ENCODE measurements at regions not wholly inside any gene's neighbourhood (a gene's known extent, or its start where the extent isn't known, plus 50 kb on each side); places are given as distances from the start of the nearest gene placed in this dataset.

- DNase-seq (no peak), ATAC-seq (no peak)
- H3K4me1 ChIP-seq, result peaks cover 19% of the 10 kb centered on the region
- TF ChIP-seq CTCF (IDR thresholded peaks at IDR 0.05), result no peak
- H3K27me3 ChIP-seq (ENCODE audit: low read depth), result no peaks in the 10 kb centered on the region
- H3K27ac ChIP-seq, result no peak overlapping the region
- no peaks in the 10 kb centered on the region for H3K36me3 ChIP-seq
- no peak overlapping the region for H3K4me3 ChIP-seq
- H3K9me3 ChIP-seq, result no peaks in the 10 kb centered on the region
- intact Hi-C loops (cut with DNase I), result no loop called here
These were observed 290.1 kb upstream of the USP25 start for GRCh38 chr21:15439726-15440125.

GRCh38 chr21:15441060-15441493 is 288.7 kb upstream of the USP25 start:
- intact Hi-C loops (cut with DNase I), result no loop called here
- peaks cover 19% of the 10 kb centered on the region for H3K4me1 ChIP-seq
- H3K27me3 ChIP-seq (ENCODE audit: low read depth), result no peaks in the 10 kb centered on the region
- H3K9me3 ChIP-seq, result no peaks in the 10 kb centered on the region
- no peak overlapping the region for H3K4me3 ChIP-seq
- no peak overlapping the region for H3K27ac ChIP-seq
- ATAC-seq, result no peak
- no peak for TF ChIP-seq CTCF (IDR thresholded peaks at IDR 0.05)
- no peak for DNase-seq
- no peaks in the 10 kb centered on the region for H3K36me3 ChIP-seq

GRCh38 chr21:15441992-15442391 is 287.8 kb upstream of the USP25 start:
- Histone ChIP-seq H3K4me1 (peaks cover 19% of the 10 kb centered on the region), H3K27me3 (ENCODE audit: low read depth) (no peaks in the 10 kb centered on the region), H3K36me3 (no peaks in the 10 kb centered on the region), H3K4me3 (no peak overlapping the region), H3K9me3 (no peaks in the 10 kb centered on the region), H3K27ac (no peak overlapping the region)
- TF ChIP-seq CTCF (IDR thresholded peaks at IDR 0.05), result no peak
- ATAC-seq (no peak), DNase-seq (no peak)
- intact Hi-C loops (cut with DNase I), result no loop called here

- H3K36me3 ChIP-seq, result no peaks in the 10 kb centered on the region
- H3K27ac ChIP-seq, result no peak overlapping the region
- peaks cover 19% of the 10 kb centered on the region for H3K4me1 ChIP-seq
- H3K27me3 ChIP-seq (ENCODE audit: low read depth), result no peaks in the 10 kb centered on the region
- no peak for DNase-seq
- ATAC-seq, result no peak
- no peak overlapping the region for H3K4me3 ChIP-seq
- no peak for TF ChIP-seq CTCF (IDR thresholded peaks at IDR 0.05)
- no peaks in the 10 kb centered on the region for H3K9me3 ChIP-seq
- intact Hi-C loops (cut with DNase I), result no loop called here
These were observed 286.9 kb upstream of the USP25 start for GRCh38 chr21:15442743-15443469.

- DNase-seq, result no peak
These were observed 286.1 kb upstream of the USP25 start for GRCh38 chr21:15443740-15444117.

More at GRCh38 chr21:15443740-15444117, 286.1 kb upstream of the USP25 start:
- TF ChIP-seq CTCF (IDR thresholded peaks at IDR 0.05), result no peak
- H3K4me1 ChIP-seq, result peaks cover 19% of the 10 kb centered on the region
- H3K9me3 ChIP-seq, result no peaks in the 10 kb centered on the region
- intact Hi-C loops (cut with DNase I), result no loop called here
- no peak overlapping the region for H3K4me3 ChIP-seq
- H3K27ac ChIP-seq, result no peak overlapping the region
- no peak for ATAC-seq
- no peaks in the 10 kb centered on the region for H3K27me3 ChIP-seq (ENCODE audit: low read depth)
- no peaks in the 10 kb centered on the region for H3K36me3 ChIP-seq
